B cell (primary cell): ENCODE measurements at regions not wholly inside any gene's neighbourhood (a gene's known extent, or its start where the extent isn't known, plus 50 kb on each side); places are given as distances from the start of the nearest gene placed in this dataset.

Source experiments
- CTCF ChIP-seq: fragments of 200-600 bp; IDR thresholded peaks from one replicate; pipeline ENCODE4 v1.8.0; 2022; ENCODE audit warnings: antibody characterized with exemption, mild to moderate bottlenecking
- EZH2 ChIP-seq: IDR thresholded peaks from 2 replicates; pipeline ENCODE4 v1.6.1; 2012; ENCODE audit warnings: borderline replicate concordance, low read depth, mild to moderate bottlenecking, moderate library complexity, low read length; ENCODE audit not compliant: insufficient read depth, poor library complexity, severe bottlenecking

DNA sequence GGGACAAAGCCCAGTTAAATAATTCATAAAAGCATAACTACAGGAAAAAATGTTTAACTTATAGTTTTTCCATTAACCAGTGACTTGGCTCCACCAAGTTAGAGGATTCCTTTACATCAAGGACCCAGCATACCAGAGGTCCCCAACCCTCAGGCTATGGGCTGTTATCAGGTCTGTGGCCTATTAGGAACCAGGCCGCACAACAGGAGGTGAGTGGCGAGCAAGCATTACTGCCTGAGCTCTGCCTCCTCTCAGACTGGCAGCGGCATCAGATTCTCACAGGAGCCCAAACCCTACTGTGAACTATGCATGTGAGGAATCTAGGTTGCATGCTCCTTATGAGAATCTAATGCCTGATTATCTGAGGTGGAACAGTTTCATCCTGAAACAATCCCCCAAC lies 303.1 kb downstream of the ELAVL2 start:
- TF ChIP-seq CTCF (no peak), EZH2 (no peak)
